Activated T-helper 17 cell treated with anti-CD3 and anti-CD28 coated beads, Interleukin-2, amount 50 U/mL, for 72 hours (primary cell): ENCODE measurements at regions not wholly inside any gene's neighbourhood (a gene's known extent, or its start where the extent isn't known, plus 50 kb on each side); places are given as distances from the start of the nearest gene placed in this dataset.

ENCODE experiments used
- ATAC-seq: fragments of 150-1000 bp; cut with Tn5 transposase; replicated peaks from 2 replicates; pipeline ENCODE4 v1.10.0; 2021; ENCODE audit warnings: mild to moderate bottlenecking, moderate library complexity
- H3K27ac Mint-ChIP-seq: one replicate; pipeline ENCODE4 v1.8.0; 2022; ENCODE audit warnings: mixed read lengths
- H3K27me3 Mint-ChIP-seq: one replicate; pipeline ENCODE4 v1.8.0; 2022; ENCODE audit warnings: mixed read lengths
- H3K36me3 Mint-ChIP-seq: one replicate; pipeline ENCODE4 v1.8.0; 2022; ENCODE audit warnings: low read depth, mild to moderate bottlenecking, mixed read lengths
- H3K4me1 Mint-ChIP-seq: one replicate; pipeline ENCODE4 v1.8.0; 2022; ENCODE audit warnings: mixed read lengths
- H3K4me3 Mint-ChIP-seq: one replicate; pipeline ENCODE4 v1.8.0; 2022; ENCODE audit warnings: mild to moderate bottlenecking, mixed read lengths
- H3K9me3 Mint-ChIP-seq: one replicate; pipeline ENCODE4 v1.8.0; 2022; ENCODE audit warnings: mixed read lengths

DNA sequence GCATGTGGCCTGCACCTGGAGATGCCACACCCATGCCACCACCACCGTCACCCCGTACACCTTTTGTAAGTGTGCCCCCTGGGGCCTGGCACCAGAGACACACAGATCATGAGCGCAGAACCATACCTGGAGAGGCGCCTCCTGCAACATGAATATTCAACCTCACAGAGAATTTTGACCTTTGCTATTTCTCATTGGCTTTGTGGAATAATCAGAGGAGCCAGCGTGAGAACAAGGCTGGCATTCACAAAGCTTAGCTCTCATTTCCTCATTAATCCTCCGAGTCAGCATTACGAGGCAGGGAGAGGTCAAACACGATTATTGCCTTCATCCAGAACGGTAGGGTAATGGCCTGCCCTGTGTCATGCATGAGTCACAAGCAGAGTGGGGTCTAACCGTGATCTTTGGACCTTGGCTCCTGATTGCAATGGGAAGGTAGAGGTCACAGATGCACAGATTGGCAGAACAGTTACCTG, 73.0 kb upstream of the POMGNT2 start:
- Mint-ChIP-seq H3K36me3 (no peaks in the 10 kb centered on the region), H3K4me1 (peaks cover 34% of the 10 kb centered on the region)
- ATAC-seq: no peak

GRCh38 chr3:43177085-43177484, 71.2 kb upstream of the POMGNT2 start:
- H3K36me3 Mint-ChIP-seq: no peaks in the 10 kb centered on the region
- H3K4me1 Mint-ChIP-seq: peaks cover 30% of the 10 kb centered on the region
- H3K27ac Mint-ChIP-seq: peak overlapping the region; percentile 3
- ATAC-seq: no peak
- peaks cover 20% of the 10 kb centered on the region for H3K9me3 Mint-ChIP-seq
- H3K4me3 Mint-ChIP-seq: no peak overlapping the region
- H3K27me3 Mint-ChIP-seq: no peaks in the 10 kb centered on the region

More for the DNA sequence above, 73.0 kb upstream of the POMGNT2 start:
- H3K9me3 Mint-ChIP-seq: peaks cover 8% of the 10 kb centered on the region
- no peak overlapping the region for H3K27ac Mint-ChIP-seq
- H3K4me3 Mint-ChIP-seq: peak overlapping the region; percentile 73
- H3K27me3 Mint-ChIP-seq: no peaks in the 10 kb centered on the region

GRCh38 chr3:43176666-43177065, 70.8 kb upstream of the POMGNT2 start:
- no peaks in the 10 kb centered on the region for H3K27me3 Mint-ChIP-seq
- H3K4me1 Mint-ChIP-seq: peaks cover 28% of the 10 kb centered on the region
- no peaks in the 10 kb centered on the region for H3K36me3 Mint-ChIP-seq
- no peak overlapping the region for H3K4me3 Mint-ChIP-seq
- H3K9me3 Mint-ChIP-seq: peaks cover 20% of the 10 kb centered on the region
- ATAC-seq: no peak
- peak overlapping the region; percentile 5 for H3K27ac Mint-ChIP-seq

- no peaks in the 10 kb centered on the region for H3K27me3 Mint-ChIP-seq
- peaks cover 18% of the 10 kb centered on the region for H3K4me1 Mint-ChIP-seq
- no peaks in the 10 kb centered on the region for H3K36me3 Mint-ChIP-seq
- no peak overlapping the region for H3K27ac Mint-ChIP-seq
- H3K9me3 Mint-ChIP-seq: peaks cover 20% of the 10 kb centered on the region
- H3K4me3 Mint-ChIP-seq: no peak overlapping the region
- no peak for ATAC-seq
Measured at GRCh38 chr3:43175541-43175940, 69.7 kb upstream of the POMGNT2 start.

GRCh38 chr3:43173949-43174348, 68.1 kb upstream of the POMGNT2 start:
- no peak overlapping the region for H3K4me3 Mint-ChIP-seq
- H3K4me1 Mint-ChIP-seq: peaks cover 6% of the 10 kb centered on the region
- ATAC-seq: no peak
- H3K9me3 Mint-ChIP-seq: peaks cover 20% of the 10 kb centered on the region
- no peaks in the 10 kb centered on the region for H3K36me3 Mint-ChIP-seq
- H3K27ac Mint-ChIP-seq: no peak overlapping the region
- H3K27me3 Mint-ChIP-seq: no peaks in the 10 kb centered on the region

- no peak overlapping the region for H3K27ac Mint-ChIP-seq
- no peaks in the 10 kb centered on the region for H3K27me3 Mint-ChIP-seq
- no peaks in the 10 kb centered on the region for H3K36me3 Mint-ChIP-seq
Measured at GRCh38 chr3:43171748-43172147, 65.9 kb upstream of the POMGNT2 start.

DNA sequence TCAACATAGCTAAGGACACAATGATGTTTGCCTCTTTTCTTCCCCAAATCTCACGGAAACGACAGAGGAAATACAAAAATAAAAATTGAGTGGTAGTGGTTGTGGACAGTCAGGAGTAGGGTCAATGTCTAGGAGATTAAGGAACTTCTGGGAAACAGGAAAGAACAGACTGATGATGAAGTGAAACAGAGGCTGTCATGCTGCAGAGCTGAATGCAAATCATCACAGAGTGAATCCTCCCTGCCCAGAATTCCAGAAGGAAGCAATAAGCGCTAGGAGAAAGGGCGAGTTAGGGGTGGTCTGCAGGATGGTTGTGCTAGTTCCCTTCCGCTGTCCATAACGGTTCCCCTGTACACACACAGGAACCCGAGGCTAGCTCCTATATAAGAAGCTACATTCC, 64.7 kb upstream of the POMGNT2 start:
- Mint-ChIP-seq H3K4me1 (no peaks in the 10 kb centered on the region), H3K9me3 (peaks cover 24% of the 10 kb centered on the region), H3K36me3 (no peaks in the 10 kb centered on the region), H3K27ac (no peak overlapping the region), H3K4me3 (no peak overlapping the region), H3K27me3 (no peaks in the 10 kb centered on the region)
- no peak for ATAC-seq

More at GRCh38 chr3:43171748-43172147, 65.9 kb upstream of the POMGNT2 start:
- Mint-ChIP-seq H3K4me1 (no peaks in the 10 kb centered on the region), H3K9me3 (peaks cover 20% of the 10 kb centered on the region), H3K4me3 (no peak overlapping the region)
- ATAC-seq: no peak

- no peaks in the 10 kb centered on the region for H3K27me3 Mint-ChIP-seq
Measured at GRCh38 chr3:43169987-43170386, 64.1 kb upstream of the POMGNT2 start.

GRCh38 chr3:43166406-43166805, 60.5 kb upstream of the POMGNT2 start:
- no peaks in the 10 kb centered on the region for H3K27me3 Mint-ChIP-seq
- H3K36me3 Mint-ChIP-seq: no peaks in the 10 kb centered on the region
- H3K4me1 Mint-ChIP-seq: peaks cover 11% of the 10 kb centered on the region
- H3K9me3 Mint-ChIP-seq: peaks cover 4% of the 10 kb centered on the region
- H3K27ac Mint-ChIP-seq: no peak overlapping the region
- ATAC-seq: no peak
- H3K4me3 Mint-ChIP-seq: no peak overlapping the region

More at GRCh38 chr3:43169987-43170386, 64.1 kb upstream of the POMGNT2 start:
- no peak for ATAC-seq
- Mint-ChIP-seq H3K4me3 (no peak overlapping the region), H3K27ac (no peak overlapping the region), H3K36me3 (no peaks in the 10 kb centered on the region), H3K9me3 (peaks cover 24% of the 10 kb centered on the region), H3K4me1 (no peaks in the 10 kb centered on the region)

- no peak for ATAC-seq
- Mint-ChIP-seq H3K4me1 (peaks cover 11% of the 10 kb centered on the region), H3K27ac (no peak overlapping the region), H3K27me3 (no peaks in the 10 kb centered on the region), H3K36me3 (no peaks in the 10 kb centered on the region), H3K9me3 (peaks cover 4% of the 10 kb centered on the region), H3K4me3 (no peak overlapping the region)
Measured at GRCh38 chr3:43165786-43166185, 59.9 kb upstream of the POMGNT2 start.

- no peaks in the 10 kb centered on the region for H3K36me3 Mint-ChIP-seq
- H3K9me3 Mint-ChIP-seq: peaks cover 4% of the 10 kb centered on the region
- no peaks in the 10 kb centered on the region for H3K27me3 Mint-ChIP-seq
- H3K4me1 Mint-ChIP-seq: peaks cover 11% of the 10 kb centered on the region
- peak overlapping the region; percentile 95 for H3K27ac Mint-ChIP-seq
- ATAC-seq: no peak
- H3K4me3 Mint-ChIP-seq: peak overlapping the region; percentile 82
Measured at GRCh38 chr3:43163895-43164493, 58.1 kb upstream of the POMGNT2 start.

- Mint-ChIP-seq H3K9me3 (peaks cover 4% of the 10 kb centered on the region), H3K36me3 (no peaks in the 10 kb centered on the region), H3K27me3 (no peaks in the 10 kb centered on the region), H3K27ac (peak overlapping the region; percentile 95), H3K4me3 (peak overlapping the region; percentile 82), H3K4me1 (peaks cover 11% of the 10 kb centered on the region)
- peak; percentile 79 for ATAC-seq
Measured at GRCh38 chr3:43162230-43163084, 56.6 kb upstream of the POMGNT2 start.

DNA sequence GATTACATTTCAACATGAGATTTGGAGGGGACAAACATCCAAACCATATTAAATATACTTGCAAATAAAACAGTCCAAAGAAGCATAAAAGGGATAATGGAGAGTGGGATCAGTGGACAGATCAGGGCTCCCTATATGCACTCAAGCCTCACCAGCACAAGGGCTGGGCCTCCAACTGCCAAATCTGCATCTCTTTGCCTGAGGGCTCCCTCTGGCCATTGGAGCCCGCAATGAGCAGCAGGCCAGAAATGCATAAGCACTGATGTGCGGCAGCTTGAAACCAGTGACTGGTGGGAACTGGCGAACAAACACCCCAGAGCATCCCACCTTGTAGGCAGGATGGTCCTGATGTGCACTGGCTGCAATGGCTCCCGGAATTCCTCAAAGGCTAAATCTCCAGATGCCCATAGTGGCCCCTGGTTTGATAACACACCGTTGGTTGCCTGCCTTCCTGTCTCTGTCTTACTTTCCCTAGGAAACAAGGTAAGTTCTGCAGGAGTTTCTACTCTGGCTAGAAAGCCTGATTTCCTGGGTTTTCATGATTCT, 55.9 kb upstream of the POMGNT2 start:
- peak overlapping the region; percentile 82 for H3K4me3 Mint-ChIP-seq
- no peaks in the 10 kb centered on the region for H3K36me3 Mint-ChIP-seq
- no peaks in the 10 kb centered on the region for H3K27me3 Mint-ChIP-seq
- peaks cover 11% of the 10 kb centered on the region for H3K4me1 Mint-ChIP-seq
- H3K9me3 Mint-ChIP-seq: peaks cover 4% of the 10 kb centered on the region
- H3K27ac Mint-ChIP-seq: peak overlapping the region; percentile 95
- no peak for ATAC-seq

DNA sequence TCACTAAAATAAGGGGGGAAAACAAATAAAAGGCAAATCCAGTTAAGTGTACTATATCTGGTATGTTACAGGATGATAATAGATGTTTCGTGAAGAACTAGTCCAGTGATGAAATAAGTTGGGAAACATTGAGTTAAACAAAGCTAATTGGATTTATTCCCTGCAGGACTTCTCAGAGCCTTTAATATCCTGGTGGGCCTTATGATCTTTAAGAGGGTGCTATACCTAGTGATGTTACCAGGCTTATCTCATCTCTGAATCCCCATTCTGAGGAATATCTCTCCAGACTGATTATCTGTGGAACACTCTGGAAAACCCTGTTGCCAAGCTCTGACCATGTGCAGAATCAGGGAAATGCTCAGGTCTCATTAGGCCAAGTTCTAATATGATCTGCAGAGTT, 54.8 kb upstream of the POMGNT2 start:
- H3K27me3 Mint-ChIP-seq: no peaks in the 10 kb centered on the region
- H3K4me3 Mint-ChIP-seq: no peak overlapping the region
- peaks cover 1% of the 10 kb centered on the region for H3K9me3 Mint-ChIP-seq
- H3K27ac Mint-ChIP-seq: no peak overlapping the region
- H3K36me3 Mint-ChIP-seq: no peaks in the 10 kb centered on the region
- ATAC-seq: no peak
- peaks cover 11% of the 10 kb centered on the region for H3K4me1 Mint-ChIP-seq

DNA sequence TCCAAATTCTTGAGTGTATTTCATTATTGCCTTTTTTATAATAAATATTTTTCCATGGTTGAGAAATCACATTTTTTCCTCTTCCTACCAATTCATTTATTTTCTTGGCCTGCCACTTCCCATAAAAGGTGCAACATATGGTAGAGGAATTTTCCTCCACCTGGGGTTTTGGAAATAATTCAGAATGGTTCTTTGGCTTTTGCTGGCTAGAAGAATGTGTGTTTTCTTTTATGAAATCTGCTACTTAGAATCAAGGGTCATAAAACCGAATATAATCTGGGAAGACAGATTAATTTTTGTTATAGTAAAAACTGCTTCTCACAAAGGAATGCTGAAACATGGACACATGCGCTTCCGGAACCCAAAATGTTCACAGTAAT, 54.0 kb upstream of the POMGNT2 start:
- Mint-ChIP-seq H3K4me1 (peaks cover 17% of the 10 kb centered on the region), H3K9me3 (no peaks in the 10 kb centered on the region), H3K4me3 (no peak overlapping the region), H3K27ac (no peak overlapping the region), H3K27me3 (no peaks in the 10 kb centered on the region), H3K36me3 (no peaks in the 10 kb centered on the region)
- no peak for ATAC-seq
